HEK293T (cell line): ENCODE measurements at regions not wholly inside any gene's neighbourhood (a gene's known extent, or its start where the extent isn't known, plus 50 kb on each side); places are given as distances from the start of the nearest gene placed in this dataset.

Experiments
- CTCF ChIA-PET: fragments of 350-600 bp; formaldehyde crosslinking; extraction: SDS; loops from one replicate; lab custom pipeline; 2021; ENCODE audit warnings: antibody characterized with exemption, inconsistent platforms; lab: Yijun Ruan, JAX
- POLR2A ChIA-PET: fragments of 350-600 bp; formaldehyde crosslinking; extraction: SDS; loops from one replicate; lab custom pipeline; 2020; ENCODE audit warnings: antibody characterized with exemption, inconsistent platforms; lab: Yijun Ruan, JAX
- DNase-seq: peaks from one replicate; pipeline ENCODE4 v3.0.0; 2012; ENCODE audit warnings: mixed read lengths; ENCODE audit errors: extremely low spot score
- ARNT ChIP-seq: fragments of 450-650 bp; IDR thresholded peaks from 2 replicates; pipeline ENCODE4 v1.6.1; 2017; ENCODE audit warnings: mild to moderate bottlenecking
- BHLHE40 ChIP-seq: fragments of 450-650 bp; IDR thresholded peaks from 2 replicates; pipeline ENCODE4 v1.6.1; 2016; ENCODE audit warnings: mild to moderate bottlenecking, moderate library complexity, borderline replicate concordance
- CTBP1 ChIP-seq: fragments of 450-650 bp; IDR thresholded peaks from 2 replicates; pipeline ENCODE4 v1.6.1; 2016; ENCODE audit warnings: borderline replicate concordance
- ELF4 ChIP-seq: fragments of 450-650 bp; IDR thresholded peaks from 2 replicates; pipeline ENCODE4 v1.6.1; 2017; ENCODE audit warnings: antibody characterized with exemption
- FOXA1 ChIP-seq: fragments of 450-650 bp; IDR thresholded peaks from 2 replicates; pipeline ENCODE4 v1.6.1; 2016; ENCODE audit warnings: mild to moderate bottlenecking
- FOXK2 ChIP-seq: fragments of 450-650 bp; IDR thresholded peaks from 2 replicates; pipeline ENCODE4 v1.6.1; 2016; ENCODE audit warnings: mild to moderate bottlenecking
- FOXM1 ChIP-seq: fragments of 450-650 bp; IDR thresholded peaks from 2 replicates; pipeline ENCODE4 v1.6.1; 2017; ENCODE audit warnings: mild to moderate bottlenecking, borderline replicate concordance
- HDGF ChIP-seq: fragments of 450-650 bp; IDR thresholded peaks from 2 replicates; pipeline ENCODE4 v1.6.1; 2017; ENCODE audit warnings: antibody characterized with exemption, borderline replicate concordance
- L3MBTL2 ChIP-seq: fragments of 450-650 bp; conservative IDR thresholded peaks from 2 replicates; pipeline ENCODE4 v1.6.1; 2016; ENCODE audit warnings: mild to moderate bottlenecking
- LEF1 ChIP-seq: fragments of 450-650 bp; IDR thresholded peaks from 2 replicates; pipeline ENCODE4 v1.6.1; 2017; ENCODE audit warnings: mild to moderate bottlenecking, borderline replicate concordance
- NFRKB ChIP-seq: fragments of 450-650 bp; IDR thresholded peaks from 2 replicates; pipeline ENCODE4 v1.6.1; 2016; ENCODE audit warnings: mild to moderate bottlenecking, moderate library complexity
- SP1 ChIP-seq: fragments of 450-650 bp; IDR thresholded peaks from 2 replicates; pipeline ENCODE4 v1.6.1; 2017
- SUZ12 ChIP-seq: fragments of 450-650 bp; IDR thresholded peaks from 2 replicates; pipeline ENCODE4 v1.6.1; 2016; ENCODE audit warnings: mild to moderate bottlenecking
- TARDBP ChIP-seq: fragments of 450-650 bp; IDR thresholded peaks from 2 replicates; pipeline ENCODE4 v1.6.1; 2016
- ZNF384 ChIP-seq: fragments of 450-650 bp; IDR thresholded peaks from 2 replicates; pipeline ENCODE4 v1.6.1; 2016
- TF ChIP-seq, protein P1 (sequence below): fragments of 450-650 bp; IDR thresholded peaks from 2 replicates; pipeline ENCODE4 v1.6.1; 2016

DNA sequence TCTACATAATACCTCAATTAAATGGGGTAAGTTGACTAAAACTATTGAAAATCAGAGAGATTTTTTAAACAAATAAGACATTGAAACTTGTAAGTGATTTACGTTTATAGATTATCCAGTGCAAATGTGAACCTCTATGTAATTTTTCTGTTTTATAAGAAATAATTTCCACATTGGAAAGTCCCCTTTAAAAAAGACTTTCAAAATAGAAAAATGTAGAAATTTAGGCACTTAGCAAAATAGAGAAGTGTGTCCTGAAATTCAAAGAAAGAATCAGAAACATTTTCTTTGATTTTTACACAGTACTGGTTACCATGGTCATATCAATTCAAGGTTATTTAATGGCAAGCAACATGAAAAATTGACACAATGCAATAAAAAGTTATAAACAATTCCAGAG is 290.9 kb upstream of the GPR149 start:
- DNase-seq = no peak
- POLR2A ChIA-PET = no interaction called here
- TF ChIP-seq ZNF384 = no peak
- no peak for TF ChIP-seq ARNT
- no peak for TF ChIP-seq HDGF
- no peak for TF ChIP-seq L3MBTL2
- TF ChIP-seq NFRKB = no peak
- TF ChIP-seq FOXA1 = no peak
- TF ChIP-seq LEF1 = no peak
- TF ChIP-seq FOXK2 = no peak
- TF ChIP-seq TARDBP = no peak
- TF ChIP-seq CTBP1 = no peak
- TF ChIP-seq ELF4 = no peak
- TF ChIP-seq FOXM1 = no peak
- TF ChIP-seq SP1 = no peak
- TF ChIP-seq BHLHE40 = no peak
- no peak for TF ChIP-seq SUZ12
- TF ChIP-seq, protein P1, sequence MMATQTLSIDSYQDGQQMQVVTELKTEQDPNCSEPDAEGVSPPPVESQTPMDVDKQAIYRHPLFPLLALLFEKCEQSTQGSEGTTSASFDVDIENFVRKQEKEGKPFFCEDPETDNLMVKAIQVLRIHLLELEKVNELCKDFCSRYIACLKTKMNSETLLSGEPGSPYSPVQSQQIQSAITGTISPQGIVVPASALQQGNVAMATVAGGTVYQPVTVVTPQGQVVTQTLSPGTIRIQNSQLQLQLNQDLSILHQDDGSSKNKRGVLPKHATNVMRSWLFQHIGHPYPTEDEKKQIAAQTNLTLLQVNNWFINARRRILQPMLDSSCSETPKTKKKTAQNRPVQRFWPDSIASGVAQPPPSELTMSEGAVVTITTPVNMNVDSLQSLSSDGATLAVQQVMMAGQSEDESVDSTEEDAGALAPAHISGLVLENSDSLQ = no peak
- CTCF ChIA-PET = no interaction called here

GRCh38 chr3:154718053-154718452 is 288.1 kb upstream of the GPR149 start:
- ChIA-PET CTCF (no interaction called here), POLR2A (no interaction called here)

DNA sequence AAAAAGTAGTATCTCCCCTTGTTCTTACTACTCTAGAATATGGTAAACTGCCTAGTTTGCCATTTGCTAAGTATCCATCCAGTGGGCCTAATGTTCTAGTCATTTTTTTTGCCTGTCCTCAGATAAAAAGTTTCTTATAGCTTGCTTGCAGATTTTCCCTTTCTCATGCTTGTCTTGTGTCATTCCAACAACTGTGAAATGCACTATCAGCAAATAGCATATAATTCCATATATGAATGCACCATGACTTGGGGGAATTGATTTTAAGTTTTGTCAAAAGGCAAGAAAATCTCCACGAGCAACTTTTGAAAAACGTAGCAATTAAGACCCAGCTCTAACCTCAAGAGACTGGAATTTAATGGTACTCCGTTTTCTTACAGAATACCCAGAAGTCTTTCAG is 286.2 kb upstream of the GPR149 start:
- no peak for DNase-seq
- TF ChIP-seq FOXM1 (no peak), TARDBP (no peak)
- TF ChIP-seq, protein P1 = no peak
- ChIA-PET POLR2A (no interaction called here), CTCF (no interaction called here)

More at GRCh38 chr3:154718053-154718452, 288.1 kb upstream of the GPR149 start:
- no peak for DNase-seq
- no peak for TF ChIP-seq ZNF384
- no peak for TF ChIP-seq FOXA1
- TF ChIP-seq HDGF = no peak
- TF ChIP-seq FOXK2 = no peak
- TF ChIP-seq TARDBP = no peak
- no peak for TF ChIP-seq LEF1
- TF ChIP-seq FOXM1 = no peak
- no peak for TF ChIP-seq NFRKB
- TF ChIP-seq ARNT = no peak
- TF ChIP-seq SUZ12 = no peak
- TF ChIP-seq SP1 = no peak
- no peak for TF ChIP-seq ELF4
- TF ChIP-seq CTBP1 = no peak
- TF ChIP-seq, protein P1 = no peak
- no peak for TF ChIP-seq L3MBTL2
- TF ChIP-seq BHLHE40 = no peak

DNA sequence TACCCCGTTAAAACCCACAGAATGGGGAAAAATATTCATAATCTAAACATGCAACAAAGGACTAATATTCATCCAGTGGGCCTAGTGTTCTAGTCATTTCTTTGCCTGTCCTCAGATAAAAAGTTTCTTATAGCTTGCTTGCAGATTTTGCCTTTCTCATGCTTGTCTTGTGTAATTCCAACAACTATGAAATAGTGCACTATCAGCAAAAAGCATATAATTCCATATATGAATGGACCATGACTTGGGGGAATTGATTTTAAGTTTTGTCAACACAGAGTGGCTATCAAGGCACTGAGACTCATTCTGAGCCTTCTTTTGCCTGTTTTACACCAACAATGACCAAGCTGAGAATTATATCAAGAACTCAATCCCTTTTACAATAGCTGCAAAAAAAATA is 278.6 kb upstream of the GPR149 start:
- no peak for DNase-seq
- TF ChIP-seq ELF4 = no peak
- TF ChIP-seq L3MBTL2 = no peak
- TF ChIP-seq, protein P1 = no peak
- TF ChIP-seq ARNT = no peak
- no peak for TF ChIP-seq NFRKB
- TF ChIP-seq LEF1 = no peak
- no peak for TF ChIP-seq CTBP1
- TF ChIP-seq TARDBP = no peak
- no peak for TF ChIP-seq HDGF
- no peak for TF ChIP-seq BHLHE40
- TF ChIP-seq SUZ12 = no peak
- no peak for TF ChIP-seq FOXM1
- TF ChIP-seq ZNF384 = no peak
- no peak for TF ChIP-seq FOXA1
- TF ChIP-seq SP1 = no peak
- no peak for TF ChIP-seq FOXK2
- ChIA-PET CTCF (no interaction called here), POLR2A (no interaction called here)

GRCh38 chr3:154701055-154701454 is 271.1 kb upstream of the GPR149 start:
- CTCF ChIA-PET = no interaction called here
- DNase-seq = no peak
- POLR2A ChIA-PET = no interaction called here
- TF ChIP-seq ELF4 (no peak), FOXA1 (no peak), NFRKB (no peak), HDGF (no peak), FOXK2 (no peak), TARDBP (no peak), FOXM1 (no peak), SP1 (no peak), L3MBTL2 (no peak)
- TF ChIP-seq, protein P1 = no peak
